GM21367 (cell line): ENCODE measurements at regions not wholly inside any gene's neighbourhood (a gene's known extent, or its start where the extent isn't known, plus 50 kb on each side); places are given as distances from the start of the nearest gene placed in this dataset.

ENCODE experiments used
- ATAC-seq: cut with Tn5 transposase; IDR thresholded peaks from one replicate; pipeline ENCODE4 v1.9.1; 2021; ENCODE audit not compliant: unreplicated experiment

GRCh38 chr1:61531716-61532115 lies 193.2 kb downstream of the TM2D1 start:
- no peak for ATAC-seq

- no peak for ATAC-seq
Observed at GRCh38 chr1:61523893-61524605, 200.9 kb downstream of the TM2D1 start.

GRCh38 chr1:61523229-61523628 lies 201.7 kb downstream of the TM2D1 start:
- no peak for ATAC-seq

- ATAC-seq = no peak
Observed at GRCh38 chr1:61520401-61520800, 204.5 kb downstream of the TM2D1 start.

- no peak for ATAC-seq
Observed at GRCh38 chr1:61519631-61520030, 205.3 kb downstream of the TM2D1 start.

GRCh38 chr1:61518670-61519400 lies 206.1 kb downstream of the TM2D1 start:
- peak; percentile 70 for ATAC-seq

- no peak for ATAC-seq
Observed at GRCh38 chr1:61517345-61517744, 207.6 kb downstream of the TM2D1 start.

GRCh38 chr1:61515096-61515495 lies 209.8 kb downstream of the TM2D1 start:
- no peak for ATAC-seq
